ENCODE measurements at regions not wholly inside any gene's neighbourhood (a gene's known extent, or its start where the extent isn't known, plus 50 kb on each side); places are given as distances from the start of the nearest gene placed in this dataset.

- no peak overlapping the region for H4K5ac ChIP-seq (ENCODE audit: low read depth, low read length)
- H3K23ac ChIP-seq (ENCODE audit: low read depth, low read length), result no peak overlapping the region
- no peak overlapping the region for H2BK15ac ChIP-seq (ENCODE audit: low read depth, low read length)
- no CpG with 5 or more reads among the region's 9 CpGs for WGBS, 2 experiments (ENCODE audit: extremely low coverage in 2 of 2, insufficient read length in 1 of 2)
- TF ChIP-seq CEBPB (IDR thresholded peaks at IDR 0.05; ENCODE audit: low read depth, low read length), result no peak
- no peak for TF ChIP-seq SMC3 (IDR thresholded peaks at IDR 0.05; ENCODE audit: low read depth, low read length)
- no peak for TF ChIP-seq RCOR1 (IDR thresholded peaks at IDR 0.05; ENCODE audit: insufficient replicate concordance, low read length)
- TF ChIP-seq FOS (IDR thresholded peaks at IDR 0.05; ENCODE audit: low read depth, low read length), result no peak
- CTCF ChIA-PET, result no interaction called here
- no peak overlapping the region for H3K4ac ChIP-seq (ENCODE audit: low read depth, low read length)
- H3K36me3 ChIP-seq (ENCODE audit: control insufficient read depth, insufficient read depth, low read length), result no peaks in the 10 kb centered on the region
- H4K8ac ChIP-seq (ENCODE audit: low read depth in 2 of 2, low read length in 2 of 2), result no peak overlapping the region
- no peak overlapping the region for H2BK20ac ChIP-seq (ENCODE audit: low read depth, low read length)
- H3K27ac ChIP-seq (ENCODE audit: insufficient read depth, low read length), result no peak overlapping the region
- no peaks in the 10 kb centered on the region for H3K4me1 ChIP-seq (ENCODE audit: control insufficient read depth, insufficient read depth, low read length)
- ATAC-seq (ENCODE audit: low read depth) (no peak), DNase-seq (no peak)
- H3K9me3 ChIP-seq (ENCODE audit: control insufficient read depth, insufficient read depth, low read length), result peaks cover 30% of the 10 kb centered on the region
- H3K4me2 ChIP-seq (ENCODE audit: low read depth, low read length), result no peak overlapping the region
- no peak overlapping the region for H3K18ac ChIP-seq (ENCODE audit: low read depth, low read length)
- no peak overlapping the region for H2AK9ac ChIP-seq (replicated peaks; ENCODE audit: low read depth, low read length, poor library complexity)
- no peak overlapping the region for H2AFZ ChIP-seq (replicated peaks; ENCODE audit: low read length, poor library complexity)
- no peaks in the 10 kb centered on the region for H3K79me1 ChIP-seq (ENCODE audit: low read depth in 1 of 2, low read length in 2 of 2)
- no peak overlapping the region for H2AK5ac ChIP-seq (ENCODE audit: low read depth, low read length)
- H3K27me3 ChIP-seq (ENCODE audit: control insufficient read depth, insufficient read depth, low read length), result no peaks in the 10 kb centered on the region
- BruUV-seq (replicated peaks), result no TSS peak
- intact Hi-C loops (cut with micrococcal nuclease), result no loop called here
- H2BK5ac ChIP-seq (ENCODE audit: low read depth, low read length, poor library complexity, severe bottlenecking), result no peak overlapping the region
- H4K91ac ChIP-seq (ENCODE audit: insufficient read depth, low read depth, low read length), result no peak overlapping the region
- dilution Hi-C loops (cut with HindIII; ENCODE audit: low sequenced_read_pairs, unreplicated experiment), result no loop called here
- H3K14ac ChIP-seq (replicated peaks; ENCODE audit: low read depth, low read length), result no peak overlapping the region
- no peaks in the 10 kb centered on the region for H3K9me1 ChIP-seq (ENCODE audit: insufficient read depth, low read length)
- POLR2A ChIA-PET (ENCODE audit: unreplicated experiment), result no interaction called here
- H3K4me3 ChIP-seq (ENCODE audit: insufficient read depth, low read depth, low read length), result no peak overlapping the region
- H4K20me1 ChIP-seq (ENCODE audit: insufficient read depth, low read length), result no peaks in the 10 kb centered on the region
- H3K9ac ChIP-seq (ENCODE audit: low read depth, low read length), result no peak overlapping the region
- no peak overlapping the region for H3K56ac ChIP-seq (ENCODE audit: extremely low read depth, insufficient read depth, low read length)
- in situ Hi-C loops (cut with MboI; ENCODE audit: low sequenced_read_pairs), result no loop called here
- no peak overlapping the region for H2BK120ac ChIP-seq (ENCODE audit: low read depth, low read length)
Measured at GRCh38 chr14:97978341-97978740, 1181.2 kb downstream of the VRK1 start.

Data from IMR-90 (cell line).